Transverse colon (tissue), 3 donors: ENCODE measurements at regions not wholly inside any gene's neighbourhood (a gene's known extent, or its start where the extent isn't known, plus 50 kb on each side); places are given as distances from the start of the nearest gene placed in this dataset.

Experiments
- CTCF ChIP-seq, 5 experiments: fragments of 200-600 bp in 3 of 5; fragments of 450-650 bp in 2 of 5; sonication (generic) in 3 of 5; IDR thresholded peaks; 1 replicate in 2 of 5; 2 replicates in 3 of 5; pipeline ENCODE4 v1.5.1; 2016 to 2017; ENCODE audit warnings: antibody characterized with exemption in 5 of 5, inconsistent platforms in 3 of 5, mild to moderate bottlenecking in 2 of 5, moderate library complexity in 1 of 5
- POLR2A ChIP-seq: fragments of 450-650 bp; IDR thresholded peaks from one replicate; pipeline ENCODE4 v1.6.1; 2016; ENCODE audit warnings: antibody characterized with exemption, mild to moderate bottlenecking, moderate library complexity

- no peak for TF ChIP-seq POLR2A
- TF ChIP-seq CTCF (IDR thresholded peaks at IDR 0.05) = no peak
Measured at GRCh38 chr9:115182264-115182663, 64.3 kb upstream of the TNC start.
